Sigmoid colon (tissue), 4 donors: ENCODE measurements at regions not wholly inside any gene's neighbourhood (a gene's known extent, or its start where the extent isn't known, plus 50 kb on each side); places are given as distances from the start of the nearest gene placed in this dataset.

Experiments
- EP300 ChIP-seq, 4 donors: sonication (generic); formaldehyde crosslinking; IDR thresholded peaks; one replicate each; pipeline ENCODE4 v1.6.1; 2017; ENCODE audit warnings: antibody characterized with exemption in 4 of 4
- POLR2A ChIP-seq, 2 donors: fragments of 450-650 bp; IDR thresholded peaks; one replicate each; pipeline ENCODE4 v1.6.1; 2016; ENCODE audit warnings: antibody characterized with exemption in 2 of 2, mild to moderate bottlenecking in 2 of 2, moderate library complexity in 2 of 2
- POLR2AphosphoS5 ChIP-seq, 4 donors: sonication (generic); formaldehyde crosslinking; IDR thresholded peaks; one replicate each; pipeline ENCODE4 v1.6.1; 2017; ENCODE audit warnings: antibody characterized with exemption in 4 of 4

DNA sequence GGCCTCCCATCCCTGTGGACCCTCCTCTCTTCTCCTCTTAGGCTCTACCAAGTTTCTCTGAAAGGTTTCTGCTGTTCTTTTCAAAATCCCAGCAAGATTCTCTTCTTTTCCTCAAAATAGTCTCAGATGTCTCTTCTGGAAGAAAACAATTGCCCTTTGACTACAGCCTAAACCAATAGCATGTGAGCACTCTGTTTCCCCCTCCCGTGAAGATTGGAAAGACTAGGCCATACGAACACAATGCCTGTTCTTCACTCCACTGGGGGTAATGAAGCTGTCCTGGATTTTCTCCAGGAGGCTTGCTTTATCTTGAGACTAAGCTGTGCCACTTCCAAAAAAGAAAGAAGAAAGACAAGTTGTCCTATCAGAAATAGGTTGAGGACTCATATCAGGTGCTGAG, 178.7 kb upstream of the MCTP2 start:
- no peak for TF ChIP-seq POLR2A (IDR thresholded peaks at IDR 0.05)
- no peak for TF ChIP-seq EP300 (IDR thresholded peaks at IDR 0.05)
- TF ChIP-seq POLR2AphosphoS5 (IDR thresholded peaks at IDR 0.05): no peak
